ENCODE measurements at regions not wholly inside any gene's neighbourhood (a gene's known extent, or its start where the extent isn't known, plus 50 kb on each side); places are given as distances from the start of the nearest gene placed in this dataset.

GRCh38 chr6:62354261-62354660 lies 68.2 kb upstream of the KHDRBS2 start:
- Histone ChIP-seq H3K4me1 (ENCODE audit: control insufficient read depth, insufficient read depth, low read length) (no peaks in the 10 kb centered on the region), H3K36me3 (ENCODE audit: control insufficient read depth, insufficient read depth, low read length) (no peaks in the 10 kb centered on the region), H3K4me3 (ENCODE audit: low read length) (no peak overlapping the region), H3K9me3 (replicated peaks; ENCODE audit: control insufficient read depth, low read depth, low read length) (no peaks in the 10 kb centered on the region), H3K27ac (ENCODE audit: low read length) (no peak overlapping the region), H3K27me3 (ENCODE audit: control insufficient read depth, insufficient read depth, low read length) (no peaks in the 10 kb centered on the region)
- DNase-seq: no peak
- WGBS (ENCODE audit: insufficient coverage): no CpG with 5 or more reads among the region's 1 CpG

GRCh38 chr6:62345962-62346689 lies 60.1 kb upstream of the KHDRBS2 start:
- no peak for DNase-seq
- no peak overlapping the region for H3K4me3 ChIP-seq (ENCODE audit: low read length)
- peaks cover 16% of the 10 kb centered on the region for H3K9me3 ChIP-seq (replicated peaks; ENCODE audit: control insufficient read depth, low read depth, low read length)
- H3K4me1 ChIP-seq (ENCODE audit: control insufficient read depth, insufficient read depth, low read length): no peaks in the 10 kb centered on the region
- no peaks in the 10 kb centered on the region for H3K36me3 ChIP-seq (ENCODE audit: control insufficient read depth, insufficient read depth, low read length)
- H3K27ac ChIP-seq (ENCODE audit: low read length): no peak overlapping the region
- WGBS (ENCODE audit: insufficient coverage): 94% methylated on average over 2 of the region's 5 CpGs
- H3K27me3 ChIP-seq (ENCODE audit: control insufficient read depth, insufficient read depth, low read length): no peaks in the 10 kb centered on the region

- WGBS (ENCODE audit: insufficient coverage): 78% methylated on average over 3 of the region's 7 CpGs
- no peak for DNase-seq
- peaks cover 16% of the 10 kb centered on the region for H3K9me3 ChIP-seq (replicated peaks; ENCODE audit: control insufficient read depth, low read depth, low read length)
Observed at GRCh38 chr6:62345446-62345845, 59.4 kb upstream of the KHDRBS2 start.

GRCh38 chr6:62344850-62345249 lies 58.8 kb upstream of the KHDRBS2 start:
- no peak for DNase-seq
- WGBS (ENCODE audit: insufficient coverage): 60% methylated on average over 1 of the region's 3 CpGs

More at GRCh38 chr6:62345446-62345845, 59.4 kb upstream of the KHDRBS2 start:
- Histone ChIP-seq H3K4me3 (ENCODE audit: low read length) (no peak overlapping the region), H3K27ac (ENCODE audit: low read length) (no peak overlapping the region), H3K4me1 (ENCODE audit: control insufficient read depth, insufficient read depth, low read length) (no peaks in the 10 kb centered on the region), H3K27me3 (ENCODE audit: control insufficient read depth, insufficient read depth, low read length) (no peaks in the 10 kb centered on the region), H3K36me3 (ENCODE audit: control insufficient read depth, insufficient read depth, low read length) (no peaks in the 10 kb centered on the region)

GRCh38 chr6:62338477-62338876 lies 52.5 kb upstream of the KHDRBS2 start:
- Histone ChIP-seq H3K36me3 (ENCODE audit: control insufficient read depth, insufficient read depth, low read length) (no peaks in the 10 kb centered on the region), H3K27me3 (ENCODE audit: control insufficient read depth, insufficient read depth, low read length) (no peaks in the 10 kb centered on the region), H3K4me1 (ENCODE audit: control insufficient read depth, insufficient read depth, low read length) (no peaks in the 10 kb centered on the region), H3K9me3 (replicated peaks; ENCODE audit: control insufficient read depth, low read depth, low read length) (peaks cover 18% of the 10 kb centered on the region), H3K27ac (ENCODE audit: low read length) (no peak overlapping the region), H3K4me3 (ENCODE audit: low read length) (no peak overlapping the region)
- 65% methylated on average over 3 of the region's 3 CpGs for WGBS (ENCODE audit: insufficient coverage)
- no peak for DNase-seq

More at GRCh38 chr6:62344850-62345249, 58.8 kb upstream of the KHDRBS2 start:
- Histone ChIP-seq H3K4me3 (ENCODE audit: low read length) (no peak overlapping the region), H3K4me1 (ENCODE audit: control insufficient read depth, insufficient read depth, low read length) (no peaks in the 10 kb centered on the region), H3K27ac (ENCODE audit: low read length) (no peak overlapping the region), H3K9me3 (replicated peaks; ENCODE audit: control insufficient read depth, low read depth, low read length) (peaks cover 17% of the 10 kb centered on the region), H3K27me3 (ENCODE audit: control insufficient read depth, insufficient read depth, low read length) (no peaks in the 10 kb centered on the region), H3K36me3 (ENCODE audit: control insufficient read depth, insufficient read depth, low read length) (no peaks in the 10 kb centered on the region)
